ENCODE measurements at regions not wholly inside any gene's neighbourhood (a gene's known extent, or its start where the extent isn't known, plus 50 kb on each side); places are given as distances from the start of the nearest gene placed in this dataset.

- no peaks in the 10 kb centered on the region for H3K4me1 Mint-ChIP-seq (ENCODE audit: low read depth)
- H3K27me3 Mint-ChIP-seq (ENCODE audit: low read depth): no peaks in the 10 kb centered on the region
- intact Hi-C loops (cut with micrococcal nuclease): no loop called here
- no peaks in the 10 kb centered on the region for H3K36me3 Mint-ChIP-seq (ENCODE audit: low read depth)
- no peak for DNase-seq (ENCODE audit: low spot score)
- H3K4me3 Mint-ChIP-seq (ENCODE audit: low read depth): no peak overlapping the region
- no peaks in the 10 kb centered on the region for H3K9me3 Mint-ChIP-seq
- H3K27ac Mint-ChIP-seq: no peak overlapping the region
These were observed 401.6 kb downstream of the GPD2 start for GRCh38 chr2:156837635-156838370.

- Mint-ChIP-seq H3K4me3 (ENCODE audit: low read depth) (no peak overlapping the region), H3K36me3 (ENCODE audit: low read depth) (no peaks in the 10 kb centered on the region), H3K27ac (no peak overlapping the region), H3K27me3 (ENCODE audit: low read depth) (peaks cover 5% of the 10 kb centered on the region), H3K9me3 (no peaks in the 10 kb centered on the region), H3K4me1 (ENCODE audit: low read depth) (no peaks in the 10 kb centered on the region)
- intact Hi-C loops (cut with micrococcal nuclease): no loop called here
- DNase-seq (ENCODE audit: low spot score): no peak
These were observed 405.1 kb downstream of the GPD2 start for GRCh38 chr2:156841321-156841720.

GRCh38 chr2:156845806-156846558 is 409.8 kb downstream of the GPD2 start:
- Mint-ChIP-seq H3K36me3 (ENCODE audit: low read depth) (no peaks in the 10 kb centered on the region), H3K4me3 (ENCODE audit: low read depth) (no peak overlapping the region), H3K9me3 (no peaks in the 10 kb centered on the region), H3K27ac (no peak overlapping the region), H3K27me3 (ENCODE audit: low read depth) (peaks cover 5% of the 10 kb centered on the region), H3K4me1 (ENCODE audit: low read depth) (no peaks in the 10 kb centered on the region)
- intact Hi-C loops (cut with micrococcal nuclease): no loop called here
- no peak for DNase-seq (ENCODE audit: low spot score)

GRCh38 chr2:156852210-156852609 is 405.3 kb upstream of the GALNT5 start:
- intact Hi-C loops (cut with micrococcal nuclease): no loop called here
- no peaks in the 10 kb centered on the region for H3K9me3 Mint-ChIP-seq
- H3K4me1 Mint-ChIP-seq (ENCODE audit: low read depth): no peaks in the 10 kb centered on the region
- no peaks in the 10 kb centered on the region for H3K27me3 Mint-ChIP-seq (ENCODE audit: low read depth)
- no peaks in the 10 kb centered on the region for H3K36me3 Mint-ChIP-seq (ENCODE audit: low read depth)
- no peak for DNase-seq (ENCODE audit: low spot score)
- no peak overlapping the region for H3K4me3 Mint-ChIP-seq (ENCODE audit: low read depth)
- no peak overlapping the region for H3K27ac Mint-ChIP-seq

- no peak overlapping the region for H3K4me3 Mint-ChIP-seq (ENCODE audit: low read depth)
These were observed 404.8 kb upstream of the GALNT5 start for GRCh38 chr2:156852681-156853080.

GRCh38 chr2:156864325-156864724 is 393.2 kb upstream of the GALNT5 start:
- Mint-ChIP-seq H3K27ac (no peak overlapping the region), H3K9me3 (no peaks in the 10 kb centered on the region), H3K4me1 (ENCODE audit: low read depth) (no peaks in the 10 kb centered on the region), H3K4me3 (ENCODE audit: low read depth) (no peak overlapping the region), H3K36me3 (ENCODE audit: low read depth) (no peaks in the 10 kb centered on the region), H3K27me3 (ENCODE audit: low read depth) (peaks cover 10% of the 10 kb centered on the region)
- no peak for DNase-seq (ENCODE audit: low spot score)
- intact Hi-C loops (cut with micrococcal nuclease): no loop called here

More at GRCh38 chr2:156852681-156853080, 404.8 kb upstream of the GALNT5 start:
- intact Hi-C loops (cut with micrococcal nuclease): no loop called here
- DNase-seq (ENCODE audit: low spot score): no peak
- H3K9me3 Mint-ChIP-seq: no peaks in the 10 kb centered on the region
- H3K27ac Mint-ChIP-seq: no peak overlapping the region
- no peaks in the 10 kb centered on the region for H3K36me3 Mint-ChIP-seq (ENCODE audit: low read depth)
- H3K4me1 Mint-ChIP-seq (ENCODE audit: low read depth): no peaks in the 10 kb centered on the region
- H3K27me3 Mint-ChIP-seq (ENCODE audit: low read depth): no peaks in the 10 kb centered on the region

- Mint-ChIP-seq H3K36me3 (ENCODE audit: low read depth) (no peaks in the 10 kb centered on the region), H3K27ac (no peak overlapping the region), H3K4me1 (ENCODE audit: low read depth) (no peaks in the 10 kb centered on the region), H3K27me3 (ENCODE audit: low read depth) (peaks cover 12% of the 10 kb centered on the region), H3K4me3 (ENCODE audit: low read depth) (no peak overlapping the region), H3K9me3 (no peaks in the 10 kb centered on the region)
- DNase-seq (ENCODE audit: low spot score): no peak
- intact Hi-C loops (cut with micrococcal nuclease): no loop called here
These were observed 392.8 kb upstream of the GALNT5 start for GRCh38 chr2:156864753-156865152.

GRCh38 chr2:156867201-156867600 is 390.3 kb upstream of the GALNT5 start:
- H3K36me3 Mint-ChIP-seq (ENCODE audit: low read depth): no peaks in the 10 kb centered on the region
- peaks cover 12% of the 10 kb centered on the region for H3K27me3 Mint-ChIP-seq (ENCODE audit: low read depth)

GRCh38 chr2:156874707-156875106 is 382.8 kb upstream of the GALNT5 start:
- H3K4me3 Mint-ChIP-seq (ENCODE audit: low read depth): no peak overlapping the region
- no peak overlapping the region for H3K27ac Mint-ChIP-seq
- intact Hi-C loops (cut with micrococcal nuclease): no loop called here

More at GRCh38 chr2:156867201-156867600, 390.3 kb upstream of the GALNT5 start:
- intact Hi-C loops (cut with micrococcal nuclease): no loop called here
- no peaks in the 10 kb centered on the region for H3K9me3 Mint-ChIP-seq
- DNase-seq (ENCODE audit: low spot score): no peak
- H3K4me3 Mint-ChIP-seq (ENCODE audit: low read depth): no peak overlapping the region
- no peak overlapping the region for H3K27ac Mint-ChIP-seq
- H3K4me1 Mint-ChIP-seq (ENCODE audit: low read depth): no peaks in the 10 kb centered on the region

GRCh38 chr2:156883804-156884203 is 373.7 kb upstream of the GALNT5 start:
- Mint-ChIP-seq H3K4me3 (ENCODE audit: low read depth) (no peak overlapping the region), H3K27me3 (ENCODE audit: low read depth) (peaks cover 29% of the 10 kb centered on the region), H3K9me3 (no peaks in the 10 kb centered on the region), H3K27ac (no peak overlapping the region), H3K36me3 (ENCODE audit: low read depth) (no peaks in the 10 kb centered on the region), H3K4me1 (ENCODE audit: low read depth) (no peaks in the 10 kb centered on the region)
- no peak for DNase-seq (ENCODE audit: low spot score)
- intact Hi-C loops (cut with micrococcal nuclease): no loop called here

More at GRCh38 chr2:156874707-156875106, 382.8 kb upstream of the GALNT5 start:
- DNase-seq (ENCODE audit: low spot score): no peak
- Mint-ChIP-seq H3K36me3 (ENCODE audit: low read depth) (no peaks in the 10 kb centered on the region), H3K9me3 (no peaks in the 10 kb centered on the region), H3K4me1 (ENCODE audit: low read depth) (no peaks in the 10 kb centered on the region), H3K27me3 (ENCODE audit: low read depth) (peaks cover 13% of the 10 kb centered on the region)

GRCh38 chr2:156884216-156884615 is 373.3 kb upstream of the GALNT5 start:
- no peak for DNase-seq (ENCODE audit: low spot score)
- H3K9me3 Mint-ChIP-seq: no peaks in the 10 kb centered on the region
- H3K27ac Mint-ChIP-seq: no peak overlapping the region
- no peaks in the 10 kb centered on the region for H3K36me3 Mint-ChIP-seq (ENCODE audit: low read depth)
- H3K4me1 Mint-ChIP-seq (ENCODE audit: low read depth): no peaks in the 10 kb centered on the region
- intact Hi-C loops (cut with micrococcal nuclease): no loop called here
- H3K27me3 Mint-ChIP-seq (ENCODE audit: low read depth): peaks cover 33% of the 10 kb centered on the region
- no peak overlapping the region for H3K4me3 Mint-ChIP-seq (ENCODE audit: low read depth)

- peaks cover 61% of the 10 kb centered on the region for H3K27me3 Mint-ChIP-seq (ENCODE audit: low read depth)
- no peak for DNase-seq (ENCODE audit: low spot score)
- no peaks in the 10 kb centered on the region for H3K9me3 Mint-ChIP-seq
- peaks cover 29% of the 10 kb centered on the region for H3K4me1 Mint-ChIP-seq (ENCODE audit: low read depth)
- intact Hi-C loops (cut with micrococcal nuclease): loop anchor here (5.0 to 10.0 kb wide), 4 partner anchors 164 to 826 kb away; no protein-coding TSS in a partner anchor
- no peaks in the 10 kb centered on the region for H3K36me3 Mint-ChIP-seq (ENCODE audit: low read depth)
- H3K4me3 Mint-ChIP-seq (ENCODE audit: low read depth): no peak overlapping the region
- no peak overlapping the region for H3K27ac Mint-ChIP-seq
These were observed 366.9 kb upstream of the GALNT5 start for GRCh38 chr2:156890529-156891148.

- H3K27me3 Mint-ChIP-seq (ENCODE audit: low read depth): peaks cover 61% of the 10 kb centered on the region
- no peak overlapping the region for H3K4me3 Mint-ChIP-seq (ENCODE audit: low read depth)
- no peak overlapping the region for H3K27ac Mint-ChIP-seq
- peaks cover 39% of the 10 kb centered on the region for H3K4me1 Mint-ChIP-seq (ENCODE audit: low read depth)
- H3K36me3 Mint-ChIP-seq (ENCODE audit: low read depth): no peaks in the 10 kb centered on the region
- no peak for DNase-seq (ENCODE audit: low spot score)
- intact Hi-C loops (cut with micrococcal nuclease): loop anchor here (5.0 to 10.0 kb wide), 4 partner anchors 163 to 827 kb away; no protein-coding TSS in a partner anchor
- H3K9me3 Mint-ChIP-seq: no peaks in the 10 kb centered on the region
These were observed 365.9 kb upstream of the GALNT5 start for GRCh38 chr2:156891609-156892008.
